ENCODE measurements at regions not wholly inside any gene's neighbourhood (a gene's known extent, or its start where the extent isn't known, plus 50 kb on each side); places are given as distances from the start of the nearest gene placed in this dataset.

- Mint-ChIP-seq H3K27ac (no peak overlapping the region), H3K9me3 (no peaks in the 10 kb centered on the region), H3K27me3 (ENCODE audit: low read depth) (peaks cover 8% of the 10 kb centered on the region), H3K4me1 (ENCODE audit: low read depth) (no peaks in the 10 kb centered on the region), H3K4me3 (no peak overlapping the region), H3K36me3 (ENCODE audit: low read depth) (no peaks in the 10 kb centered on the region)
Observed at GRCh38 chr2:204360218-204361007, 184.9 kb upstream of the PARD3B start.

GRCh38 chr2:204361738-204362137 lies 183.5 kb upstream of the PARD3B start:
- Mint-ChIP-seq H3K36me3 (ENCODE audit: low read depth) (no peaks in the 10 kb centered on the region), H3K27me3 (ENCODE audit: low read depth) (peaks cover 1% of the 10 kb centered on the region), H3K9me3 (no peaks in the 10 kb centered on the region), H3K4me1 (ENCODE audit: low read depth) (no peaks in the 10 kb centered on the region), H3K27ac (no peak overlapping the region), H3K4me3 (no peak overlapping the region)

- Mint-ChIP-seq H3K27ac (no peak overlapping the region), H3K27me3 (ENCODE audit: low read depth) (no peaks in the 10 kb centered on the region), H3K9me3 (no peaks in the 10 kb centered on the region), H3K36me3 (ENCODE audit: low read depth) (no peaks in the 10 kb centered on the region), H3K4me3 (no peak overlapping the region), H3K4me1 (ENCODE audit: low read depth) (no peaks in the 10 kb centered on the region)
Observed at GRCh38 chr2:204362581-204362980, 182.7 kb upstream of the PARD3B start.

- H3K4me1 Mint-ChIP-seq (ENCODE audit: low read depth): no peaks in the 10 kb centered on the region
- H3K27ac Mint-ChIP-seq: no peak overlapping the region
- H3K4me3 Mint-ChIP-seq: no peak overlapping the region
- no peaks in the 10 kb centered on the region for H3K9me3 Mint-ChIP-seq
- no peaks in the 10 kb centered on the region for H3K36me3 Mint-ChIP-seq (ENCODE audit: low read depth)
- no peaks in the 10 kb centered on the region for H3K27me3 Mint-ChIP-seq (ENCODE audit: low read depth)
Observed at GRCh38 chr2:204363513-204363912, 181.8 kb upstream of the PARD3B start.

GRCh38 chr2:204364860-204365535 lies 180.3 kb upstream of the PARD3B start:
- Mint-ChIP-seq H3K4me1 (ENCODE audit: low read depth) (no peaks in the 10 kb centered on the region), H3K4me3 (no peak overlapping the region), H3K27me3 (ENCODE audit: low read depth) (peaks cover 1% of the 10 kb centered on the region), H3K27ac (no peak overlapping the region), H3K36me3 (ENCODE audit: low read depth) (no peaks in the 10 kb centered on the region), H3K9me3 (no peaks in the 10 kb centered on the region)

GRCh38 chr2:204365811-204366210 lies 179.5 kb upstream of the PARD3B start:
- Mint-ChIP-seq H3K36me3 (ENCODE audit: low read depth) (no peaks in the 10 kb centered on the region), H3K27me3 (ENCODE audit: low read depth) (peaks cover 3% of the 10 kb centered on the region), H3K9me3 (no peaks in the 10 kb centered on the region), H3K4me3 (no peak overlapping the region), H3K27ac (no peak overlapping the region), H3K4me1 (ENCODE audit: low read depth) (no peaks in the 10 kb centered on the region)

GRCh38 chr2:204367466-204367865 lies 177.8 kb upstream of the PARD3B start:
- no peak overlapping the region for H3K4me3 Mint-ChIP-seq
- H3K27ac Mint-ChIP-seq: no peak overlapping the region

GRCh38 chr2:204370172-204370718 lies 175.0 kb upstream of the PARD3B start:
- no peak overlapping the region for H3K4me3 Mint-ChIP-seq
- no peaks in the 10 kb centered on the region for H3K36me3 Mint-ChIP-seq (ENCODE audit: low read depth)

More at GRCh38 chr2:204367466-204367865, 177.8 kb upstream of the PARD3B start:
- H3K27me3 Mint-ChIP-seq (ENCODE audit: low read depth): peaks cover 3% of the 10 kb centered on the region
- no peaks in the 10 kb centered on the region for H3K9me3 Mint-ChIP-seq
- no peaks in the 10 kb centered on the region for H3K36me3 Mint-ChIP-seq (ENCODE audit: low read depth)
- no peaks in the 10 kb centered on the region for H3K4me1 Mint-ChIP-seq (ENCODE audit: low read depth)

GRCh38 chr2:204373942-204374341 lies 171.3 kb upstream of the PARD3B start:
- H3K9me3 Mint-ChIP-seq: no peaks in the 10 kb centered on the region
- H3K4me1 Mint-ChIP-seq (ENCODE audit: low read depth): no peaks in the 10 kb centered on the region
- H3K27me3 Mint-ChIP-seq (ENCODE audit: low read depth): peaks cover 8% of the 10 kb centered on the region

More at GRCh38 chr2:204370172-204370718, 175.0 kb upstream of the PARD3B start:
- Mint-ChIP-seq H3K27ac (no peak overlapping the region), H3K27me3 (ENCODE audit: low read depth) (peaks cover 3% of the 10 kb centered on the region), H3K9me3 (no peaks in the 10 kb centered on the region), H3K4me1 (ENCODE audit: low read depth) (no peaks in the 10 kb centered on the region)

GRCh38 chr2:204380141-204380881 lies 165.0 kb upstream of the PARD3B start:
- peaks cover 6% of the 10 kb centered on the region for H3K9me3 Mint-ChIP-seq
- H3K27me3 Mint-ChIP-seq (ENCODE audit: low read depth): peaks cover 16% of the 10 kb centered on the region
- H3K36me3 Mint-ChIP-seq (ENCODE audit: low read depth): no peaks in the 10 kb centered on the region
- no peak overlapping the region for H3K4me3 Mint-ChIP-seq
- no peaks in the 10 kb centered on the region for H3K4me1 Mint-ChIP-seq (ENCODE audit: low read depth)
- H3K27ac Mint-ChIP-seq: no peak overlapping the region

More at GRCh38 chr2:204373942-204374341, 171.3 kb upstream of the PARD3B start:
- no peak overlapping the region for H3K27ac Mint-ChIP-seq
- no peaks in the 10 kb centered on the region for H3K36me3 Mint-ChIP-seq (ENCODE audit: low read depth)
- H3K4me3 Mint-ChIP-seq: no peak overlapping the region

- H3K4me1 Mint-ChIP-seq (ENCODE audit: low read depth): no peaks in the 10 kb centered on the region
- peaks cover 16% of the 10 kb centered on the region for H3K27me3 Mint-ChIP-seq (ENCODE audit: low read depth)
- peaks cover 3% of the 10 kb centered on the region for H3K9me3 Mint-ChIP-seq
- H3K36me3 Mint-ChIP-seq (ENCODE audit: low read depth): no peaks in the 10 kb centered on the region
- no peak overlapping the region for H3K27ac Mint-ChIP-seq
- H3K4me3 Mint-ChIP-seq: no peak overlapping the region
Observed at GRCh38 chr2:204386668-204387067, 158.6 kb upstream of the PARD3B start.

- Mint-ChIP-seq H3K9me3 (no peaks in the 10 kb centered on the region), H3K4me1 (ENCODE audit: low read depth) (no peaks in the 10 kb centered on the region), H3K27ac (no peak overlapping the region), H3K27me3 (ENCODE audit: low read depth) (peaks cover 7% of the 10 kb centered on the region), H3K36me3 (ENCODE audit: low read depth) (no peaks in the 10 kb centered on the region), H3K4me3 (no peak overlapping the region)
Observed at GRCh38 chr2:204389120-204389519, 156.2 kb upstream of the PARD3B start.

- Mint-ChIP-seq H3K9me3 (no peaks in the 10 kb centered on the region), H3K4me1 (ENCODE audit: low read depth) (no peaks in the 10 kb centered on the region), H3K27ac (no peak overlapping the region), H3K27me3 (ENCODE audit: low read depth) (peaks cover 7% of the 10 kb centered on the region), H3K4me3 (no peak overlapping the region), H3K36me3 (ENCODE audit: low read depth) (no peaks in the 10 kb centered on the region)
Observed at GRCh38 chr2:204389856-204390255, 155.4 kb upstream of the PARD3B start.

- Mint-ChIP-seq H3K36me3 (ENCODE audit: low read depth) (no peaks in the 10 kb centered on the region), H3K4me3 (no peak overlapping the region), H3K27ac (no peak overlapping the region), H3K9me3 (no peaks in the 10 kb centered on the region), H3K27me3 (ENCODE audit: low read depth) (peaks cover 3% of the 10 kb centered on the region), H3K4me1 (ENCODE audit: low read depth) (no peaks in the 10 kb centered on the region)
Observed at GRCh38 chr2:204395539-204395938, 149.7 kb upstream of the PARD3B start.

All from T-helper 1 cell treated with Interleukin-12 subunit alpha and Interleukin-12 subunit beta and Interleukin-4 antibody, amounts not matched to agents 30 μg/mL and 1 μg/mL, for 36 hours (primary cell).